ENCODE measurements at regions not wholly inside any gene's neighbourhood (a gene's known extent, or its start where the extent isn't known, plus 50 kb on each side); places are given as distances from the start of the nearest gene placed in this dataset.

DNA sequence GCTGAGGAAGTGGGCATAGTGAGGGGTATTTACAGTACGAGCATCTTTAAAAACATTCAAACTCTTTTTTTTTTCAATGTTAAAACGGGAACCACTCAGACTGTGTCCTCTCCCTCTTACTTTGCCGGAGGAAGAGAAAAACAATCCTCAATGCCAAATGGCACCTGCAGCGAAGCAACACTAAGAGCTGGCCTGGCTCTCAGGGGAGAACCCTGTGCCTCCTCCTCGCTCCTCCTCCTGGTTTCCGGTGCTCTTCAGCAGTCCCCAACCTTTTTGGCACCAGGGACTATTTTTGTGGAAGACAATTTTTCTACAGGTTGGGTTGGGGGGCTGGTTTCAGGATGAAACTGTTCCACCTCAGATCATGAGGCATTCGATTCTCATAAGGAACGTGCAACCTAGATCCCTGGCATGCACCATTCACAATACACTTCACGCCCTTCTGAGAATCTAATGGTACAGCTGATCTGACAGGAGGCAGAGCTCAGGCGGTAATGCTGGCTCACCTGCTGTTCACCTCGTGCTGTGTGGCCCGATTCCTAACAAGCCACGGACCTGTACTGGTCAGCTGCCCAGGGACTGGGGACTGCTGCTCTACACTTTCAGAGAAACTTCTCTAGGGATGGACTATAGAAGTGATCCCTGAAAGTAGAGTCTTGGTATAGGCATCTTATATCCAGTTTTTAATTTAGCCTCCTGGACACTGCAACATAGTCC lies 404.1 kb downstream of the RAPGEF2 start:
- TF ChIP-seq, protein P1, sequence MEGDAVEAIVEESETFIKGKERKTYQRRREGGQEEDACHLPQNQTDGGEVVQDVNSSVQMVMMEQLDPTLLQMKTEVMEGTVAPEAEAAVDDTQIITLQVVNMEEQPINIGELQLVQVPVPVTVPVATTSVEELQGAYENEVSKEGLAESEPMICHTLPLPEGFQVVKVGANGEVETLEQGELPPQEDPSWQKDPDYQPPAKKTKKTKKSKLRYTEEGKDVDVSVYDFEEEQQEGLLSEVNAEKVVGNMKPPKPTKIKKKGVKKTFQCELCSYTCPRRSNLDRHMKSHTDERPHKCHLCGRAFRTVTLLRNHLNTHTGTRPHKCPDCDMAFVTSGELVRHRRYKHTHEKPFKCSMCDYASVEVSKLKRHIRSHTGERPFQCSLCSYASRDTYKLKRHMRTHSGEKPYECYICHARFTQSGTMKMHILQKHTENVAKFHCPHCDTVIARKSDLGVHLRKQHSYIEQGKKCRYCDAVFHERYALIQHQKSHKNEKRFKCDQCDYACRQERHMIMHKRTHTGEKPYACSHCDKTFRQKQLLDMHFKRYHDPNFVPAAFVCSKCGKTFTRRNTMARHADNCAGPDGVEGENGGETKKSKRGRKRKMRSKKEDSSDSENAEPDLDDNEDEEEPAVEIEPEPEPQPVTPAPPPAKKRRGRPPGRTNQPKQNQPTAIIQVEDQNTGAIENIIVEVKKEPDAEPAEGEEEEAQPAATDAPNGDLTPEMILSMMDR (conservative IDR thresholded peaks at IDR 0.05 in 1 of 2, IDR thresholded peaks at IDR 0.05 in 1 of 2; ENCODE audit: low read depth in 1 of 2, low read length in 2 of 2), result no peak
- no peak for TF ChIP-seq EZH2 (IDR thresholded peaks at IDR 0.05; ENCODE audit: low read length, missing control alignments)

Measured in fibroblast of lung (primary cell).